NT2/D1 (cell line): ENCODE measurements at regions not wholly inside any gene's neighbourhood (a gene's known extent, or its start where the extent isn't known, plus 50 kb on each side); places are given as distances from the start of the nearest gene placed in this dataset.

Experiments used
- SUZ12 ChIP-seq: IDR thresholded peaks from 2 replicates; pipeline ENCODE4 v1.6.1; 2011; ENCODE audit not compliant: insufficient read length, insufficient read depth; ENCODE audit errors: extremely low read depth
- YY1 ChIP-seq: IDR thresholded peaks from 2 replicates; pipeline ENCODE4 v1.6.1; 2011; ENCODE audit not compliant: insufficient read length, insufficient read depth
- ZNF274 ChIP-seq: IDR thresholded peaks from 2 replicates; pipeline ENCODE4 v1.6.1; 2011; ENCODE audit warnings: mild to moderate bottlenecking, low read depth, low read length

DNA sequence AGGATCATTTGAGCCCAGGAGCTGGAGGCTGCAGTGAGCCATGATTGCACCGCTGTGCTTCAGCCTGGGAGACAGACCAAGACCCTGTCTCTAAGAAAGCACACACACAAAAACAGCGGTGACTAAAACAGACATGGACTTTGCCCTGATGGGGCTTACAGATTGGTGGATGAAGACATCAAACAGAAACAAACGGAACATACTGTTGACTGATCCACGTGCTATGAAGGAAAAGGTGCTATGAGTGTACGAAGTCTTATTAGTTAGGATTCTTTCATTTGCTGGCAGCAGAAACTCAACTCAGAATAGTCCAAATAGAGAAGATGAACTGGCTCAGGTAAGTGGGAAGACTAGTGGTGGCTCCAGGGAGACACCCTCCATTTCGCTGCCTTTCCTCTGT lies 309.8 kb upstream of the N4BP1 start:
- no peak for TF ChIP-seq SUZ12
- TF ChIP-seq YY1 = no peak
- TF ChIP-seq ZNF274 = no peak
